GM21528 (cell line): ENCODE measurements at regions not wholly inside any gene's neighbourhood (a gene's known extent, or its start where the extent isn't known, plus 50 kb on each side); places are given as distances from the start of the nearest gene placed in this dataset.
"Not testable (repeated sequence)": the region's sequence is repeated elsewhere in the genome, so short reads cannot be mapped to it uniquely, and the experiment has no call there.

Experiments used
- ATAC-seq: cut with Tn5 transposase; IDR thresholded peaks from one replicate; pipeline ENCODE4 v1.9.1; 2021; ENCODE audit warnings: mild to moderate bottlenecking, moderate library complexity; ENCODE audit not compliant: unreplicated experiment, low FRiP score

- no peak for ATAC-seq
Observed at GRCh38 chr2:184363213-184363612, 235.1 kb upstream of the ZNF804A start.

GRCh38 chr2:184367211-184367610 lies 231.1 kb upstream of the ZNF804A start:
- no peak for ATAC-seq

- ATAC-seq, result no peak
Observed at GRCh38 chr2:184369307-184369706, 229.0 kb upstream of the ZNF804A start.

DNA sequence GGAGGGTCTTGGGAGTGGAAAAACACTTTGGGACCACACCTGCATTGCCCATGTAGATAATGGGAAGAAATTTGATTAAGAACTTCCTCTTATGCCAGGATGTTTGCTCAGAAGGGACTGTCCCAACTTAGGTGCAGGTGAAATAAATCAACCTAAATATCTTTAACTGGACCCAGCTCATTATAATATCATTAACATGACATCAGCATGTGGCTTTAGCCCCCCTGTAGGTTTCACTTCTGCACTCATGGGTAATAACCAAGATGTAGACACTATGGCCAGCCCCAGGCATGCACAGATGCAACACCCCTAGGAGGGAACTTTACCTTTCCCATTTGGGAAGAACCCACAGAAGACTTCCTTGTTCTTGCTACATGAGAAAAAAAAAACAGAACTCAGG lies 227.4 kb upstream of the ZNF804A start:
- no peak for ATAC-seq

- ATAC-seq, result no peak
Observed at GRCh38 chr2:184371641-184372040, 226.7 kb upstream of the ZNF804A start.

DNA sequence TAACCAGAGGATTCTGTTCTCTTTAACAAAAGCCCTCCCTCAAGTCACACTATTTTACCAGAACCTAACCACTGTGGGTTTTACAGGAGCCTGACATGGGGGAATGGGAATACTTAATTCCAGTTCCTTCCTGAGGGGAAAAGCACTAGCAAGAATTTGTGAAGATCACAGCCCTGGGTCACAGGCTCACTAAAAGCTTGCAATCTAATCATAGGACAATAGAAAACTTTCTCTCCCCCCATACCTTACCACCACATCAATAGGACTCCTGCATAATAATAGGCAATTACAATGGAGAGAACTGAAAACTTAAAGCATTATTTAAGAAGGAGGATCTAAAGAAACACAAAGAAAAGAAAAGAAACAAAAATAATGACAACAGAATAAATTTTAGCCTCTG lies 225.8 kb upstream of the ZNF804A start:
- no peak for ATAC-seq

DNA sequence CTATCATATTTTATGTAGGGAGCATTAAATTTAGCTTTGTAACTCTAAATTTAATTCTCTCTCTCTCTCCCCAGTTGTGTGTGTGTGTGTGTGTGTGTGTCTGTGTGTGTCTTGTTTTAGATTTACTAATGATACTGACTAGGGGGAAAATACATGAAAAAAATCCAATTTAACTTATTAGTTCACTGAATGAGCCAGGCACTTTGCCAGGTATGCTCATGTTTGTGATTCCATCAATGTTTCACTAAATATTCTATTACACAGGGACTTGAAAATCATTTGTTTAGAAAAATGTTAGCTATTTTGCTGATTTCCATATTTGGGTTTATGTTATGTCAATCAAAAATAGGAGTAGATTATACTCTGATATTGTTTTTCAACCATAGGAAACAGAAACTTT lies 203.7 kb upstream of the ZNF804A start:
- no peak for ATAC-seq

- ATAC-seq, result no peak
Observed at GRCh38 chr2:184402381-184402780, 195.9 kb upstream of the ZNF804A start.

- not testable (repeated sequence) for ATAC-seq
Observed at GRCh38 chr2:184407041-184407630, 191.2 kb upstream of the ZNF804A start.

DNA sequence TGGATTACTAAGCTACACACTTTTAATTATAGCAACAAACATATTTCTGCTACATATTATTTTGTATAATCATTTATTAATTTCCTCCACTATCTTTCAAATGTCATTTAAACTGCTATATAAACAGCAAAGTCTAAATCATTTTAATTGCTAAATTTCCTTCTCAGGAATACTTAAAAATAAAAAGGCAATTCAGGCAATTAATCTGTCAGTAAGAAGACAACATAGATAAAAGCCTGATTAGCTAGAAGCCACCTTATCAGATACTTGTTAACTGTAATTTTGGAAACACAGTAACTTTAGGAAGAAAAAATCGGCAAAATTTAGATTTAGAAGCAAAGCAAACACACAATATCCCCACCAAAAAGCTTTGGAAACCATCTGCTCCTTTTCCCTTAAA lies 188.2 kb upstream of the ZNF804A start:
- ATAC-seq, result no peak

DNA sequence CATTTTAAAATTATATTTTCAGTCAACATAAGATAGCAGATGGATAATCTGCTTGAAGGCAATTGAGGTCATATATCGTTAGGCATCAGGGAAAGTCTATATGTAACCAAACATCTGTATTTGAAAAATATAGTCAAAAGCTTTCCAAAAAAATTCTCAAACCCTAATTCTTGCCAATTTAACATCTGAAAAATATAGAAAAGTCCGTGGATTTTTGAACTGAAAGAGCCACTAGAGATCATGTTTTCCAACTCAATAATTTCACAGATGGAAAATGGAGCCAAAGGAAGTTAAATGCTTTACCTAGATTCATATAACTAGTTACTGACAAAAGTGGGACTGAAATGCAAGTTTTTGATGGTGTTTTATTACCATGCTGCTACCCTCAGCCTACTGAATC lies 185.1 kb upstream of the ZNF804A start:
- ATAC-seq, result no peak

DNA sequence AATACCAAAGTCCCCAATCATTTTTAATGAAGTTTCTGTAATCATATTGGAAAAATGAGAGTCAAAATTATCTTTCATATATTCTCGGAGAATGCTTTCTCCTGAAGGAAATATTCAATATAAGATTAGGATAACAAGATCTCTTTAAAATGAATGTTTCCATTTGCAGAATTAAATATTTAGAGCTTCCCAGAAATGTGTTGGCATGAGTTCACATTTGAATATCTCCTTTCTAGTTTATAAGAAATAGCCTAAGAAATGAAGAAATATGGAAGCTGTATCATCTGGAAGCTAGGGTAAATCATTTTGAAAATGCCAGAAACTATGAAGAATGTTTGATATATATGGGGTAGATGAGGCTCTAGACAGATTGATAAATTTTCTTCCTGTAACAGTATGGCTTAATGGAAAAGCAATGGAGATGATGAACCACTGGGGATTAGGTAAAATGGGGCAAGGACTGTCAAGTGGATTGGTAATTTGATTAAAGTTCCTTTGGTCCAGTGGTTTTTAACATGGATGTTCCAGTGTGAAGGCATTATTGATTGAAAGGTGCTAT lies 184.6 kb upstream of the ZNF804A start:
- ATAC-seq, result no peak

DNA sequence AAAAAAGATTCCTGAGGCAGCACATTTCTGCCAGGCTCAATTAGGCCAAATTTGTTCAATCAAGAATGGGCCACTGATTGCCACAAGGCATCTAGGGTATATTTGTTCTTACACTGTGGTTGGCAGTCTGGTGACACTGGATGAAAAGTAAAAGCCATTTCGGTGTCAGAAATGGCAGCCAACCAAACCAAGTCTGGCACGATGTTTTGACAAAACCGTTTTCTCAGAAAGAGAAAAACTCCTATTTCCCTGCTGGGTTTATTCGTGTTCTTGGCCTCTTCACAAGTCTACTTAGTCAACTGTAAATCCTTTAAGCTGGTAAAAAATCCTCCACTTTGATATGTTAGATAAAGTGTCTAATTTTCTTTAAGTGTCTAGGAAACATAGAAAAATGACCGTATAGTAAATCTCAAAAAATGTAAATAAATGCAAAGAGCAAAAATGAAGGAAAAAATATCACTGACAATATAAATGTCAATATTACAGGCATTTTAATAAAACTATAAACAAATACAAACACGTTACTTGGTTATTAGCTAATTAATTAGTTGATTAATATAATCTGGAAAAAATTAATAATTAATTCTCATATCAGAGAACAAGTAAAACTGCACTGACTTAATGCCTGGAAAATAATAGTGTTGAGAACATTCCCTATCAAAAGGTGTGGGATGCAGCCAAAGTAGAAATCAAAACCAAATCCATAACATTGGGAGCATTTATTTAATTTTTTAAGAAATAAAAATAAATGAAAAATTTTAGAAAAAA lies 182.0 kb upstream of the ZNF804A start:
- ATAC-seq, result no peak

- ATAC-seq, result no peak
Observed at GRCh38 chr2:184419744-184420143, 178.6 kb upstream of the ZNF804A start.

GRCh38 chr2:184421456-184421855 lies 176.9 kb upstream of the ZNF804A start:
- ATAC-seq, result not testable (repeated sequence)

DNA sequence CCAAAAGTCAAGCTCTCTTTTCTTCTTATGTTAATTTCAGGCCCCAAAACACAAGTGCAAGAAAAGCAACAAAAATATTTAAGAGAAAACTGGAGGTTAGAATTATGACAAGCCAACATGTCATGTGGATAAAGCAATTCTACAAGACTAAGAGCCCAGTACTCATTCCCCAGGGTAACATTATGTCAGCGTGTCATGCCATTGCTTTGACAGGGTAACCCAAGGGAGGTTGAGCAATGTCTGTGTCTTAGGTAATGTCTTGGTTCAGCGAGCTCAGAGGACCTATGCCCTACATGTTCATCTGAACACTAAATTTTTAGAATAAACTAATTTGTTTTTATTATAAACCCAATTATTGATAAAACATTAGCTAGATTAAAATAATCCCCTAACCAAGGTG lies 173.2 kb upstream of the ZNF804A start:
- no peak for ATAC-seq

DNA sequence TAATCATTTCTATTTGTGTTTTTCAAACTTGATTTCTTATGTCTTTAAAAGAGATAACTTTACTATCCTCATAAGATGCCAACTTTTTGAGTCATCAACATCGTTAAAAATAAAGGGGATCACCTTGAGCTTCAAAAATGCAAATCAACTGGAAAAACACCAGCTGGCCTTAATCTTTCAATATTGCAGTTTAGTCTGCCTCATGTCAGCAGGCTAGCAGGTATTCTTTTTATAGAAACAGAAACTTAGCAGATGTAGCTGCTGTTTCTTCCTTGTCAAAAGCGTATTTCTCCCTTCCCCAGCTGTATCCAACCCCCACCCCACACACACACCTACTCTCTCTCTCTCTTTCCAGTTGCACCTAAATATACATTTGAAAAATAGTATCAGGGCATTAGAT lies 154.1 kb upstream of the ZNF804A start:
- ATAC-seq, result peak; percentile 99

DNA sequence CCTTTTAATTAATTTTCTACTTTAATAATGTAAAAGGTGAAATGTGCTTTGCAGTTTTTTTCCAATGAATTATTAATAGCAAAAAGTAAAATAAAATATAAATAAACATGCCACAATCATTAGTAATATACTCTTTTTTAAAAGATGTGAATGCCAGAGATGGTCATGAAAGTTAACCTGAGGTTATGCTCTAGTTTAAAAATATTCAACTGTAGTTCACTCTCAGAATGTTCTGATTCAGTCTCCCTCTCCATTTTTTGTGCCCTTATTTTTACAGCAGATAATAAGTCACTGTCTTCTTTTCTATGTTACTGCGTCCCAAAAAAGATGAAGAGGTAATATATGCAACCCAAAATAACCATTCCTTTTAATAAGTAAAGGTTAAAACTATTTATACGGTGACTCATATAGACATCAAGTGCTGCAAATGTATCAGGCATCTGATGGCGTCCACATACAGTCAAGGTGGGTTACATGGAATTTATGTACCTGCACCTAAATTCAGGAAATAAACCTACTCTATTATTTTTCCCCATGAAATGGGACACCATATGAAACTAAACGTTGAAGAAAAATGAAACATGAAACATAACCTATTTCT lies 153.6 kb upstream of the ZNF804A start:
- peak; percentile 50 for ATAC-seq

DNA sequence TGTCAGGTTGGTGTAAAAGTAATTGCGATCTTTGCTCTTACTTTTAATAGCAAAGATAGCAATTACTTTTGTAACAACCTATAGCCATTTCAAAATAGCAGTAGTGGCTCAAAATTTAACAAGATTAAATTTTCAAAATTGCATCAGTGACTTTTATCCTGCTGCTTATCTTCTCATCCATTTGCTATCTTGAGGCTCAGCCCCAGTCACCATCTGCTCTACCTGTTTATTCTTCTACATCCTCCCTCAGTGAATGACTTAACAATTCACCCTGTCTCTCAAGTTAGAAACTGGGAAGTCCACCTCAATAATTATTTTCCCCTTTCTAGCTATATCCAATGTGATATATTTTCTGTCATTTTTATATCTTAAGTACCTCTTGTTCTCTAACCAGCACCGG lies 148.6 kb upstream of the ZNF804A start:
- ATAC-seq, result no peak

GRCh38 chr2:184452907-184453306 lies 145.4 kb upstream of the ZNF804A start:
- no peak for ATAC-seq

GRCh38 chr2:184455624-184456023 lies 142.7 kb upstream of the ZNF804A start:
- no peak for ATAC-seq

GRCh38 chr2:184456693-184457092 lies 141.6 kb upstream of the ZNF804A start:
- not testable (repeated sequence) for ATAC-seq
